Cardiac muscle cell (in vitro differentiated cells and primary cell): ENCODE measurements at regions not wholly inside any gene's neighbourhood (a gene's known extent, or its start where the extent isn't known, plus 50 kb on each side); places are given as distances from the start of the nearest gene placed in this dataset.

ENCODE experiments used
- DNase-seq, 2 donors: peaks; one replicate each; pipeline versions ENCODE4 v3.0.0 to v3.0.0-alpha.2; 2010 to 2017; ENCODE audit warnings: low read depth in 1 of 2, low spot score in 1 of 2
- H3K27ac ChIP-seq: fragments of 200-600 bp; sonication (generic); 2 replicates; pipeline ENCODE4 v1.5.1; 2016
- H3K27me3 ChIP-seq: fragments of 200-600 bp; sonication (generic); 2 replicates; pipeline ENCODE4 v1.6.0; 2016; ENCODE audit warnings: control low read depth
- H3K36me3 ChIP-seq: fragments of 200-600 bp; sonication (generic); 2 replicates; pipeline ENCODE4 v1.5.1; 2016; ENCODE audit warnings: control low read depth
- H3K4me1 ChIP-seq: fragments of 200-600 bp; sonication (generic); 2 replicates; pipeline ENCODE4 v1.8.1; 2017; ENCODE audit warnings: low read depth, mild to moderate bottlenecking, mixed run types
- H3K4me3 ChIP-seq: fragments of 200-600 bp; sonication (generic); 2 replicates; pipeline ENCODE4 v1.5.1; 2016; ENCODE audit warnings: mild to moderate bottlenecking
- H3K9me3 ChIP-seq: fragments of 200-600 bp; sonication (generic); 2 replicates; pipeline ENCODE4 v1.5.1; 2017; ENCODE audit warnings: low read depth, mild to moderate bottlenecking, control low read depth
- CTCF ChIP-seq: IDR thresholded peaks from 2 replicates; pipeline ENCODE4 v1.5.1; 2012; ENCODE audit warnings: low read depth, mild to moderate bottlenecking, low read length

- Histone ChIP-seq H3K27ac (no peak overlapping the region), H3K4me1 (no peaks in the 10 kb centered on the region), H3K9me3 (no peaks in the 10 kb centered on the region), H3K27me3 (no peaks in the 10 kb centered on the region), H3K36me3 (no peaks in the 10 kb centered on the region), H3K4me3 (no peak overlapping the region)
- no peak for TF ChIP-seq CTCF
- no peak for DNase-seq
Observed at GRCh38 chr5:38772471-38772870, 73.3 kb upstream of the OSMR start.

GRCh38 chr5:38775218-38775840 is 70.5 kb upstream of the OSMR start:
- no peaks in the 10 kb centered on the region for H3K4me1 ChIP-seq

GRCh38 chr5:38776149-38776896 is 69.5 kb upstream of the OSMR start:
- no peaks in the 10 kb centered on the region for H3K4me1 ChIP-seq
- peak in 1 of 2 donors; percentile 72 for DNase-seq
- no peaks in the 10 kb centered on the region for H3K27me3 ChIP-seq
- no peak overlapping the region for H3K4me3 ChIP-seq
- TF ChIP-seq CTCF, result no peak
- no peaks in the 10 kb centered on the region for H3K9me3 ChIP-seq
- H3K36me3 ChIP-seq, result no peaks in the 10 kb centered on the region
- H3K27ac ChIP-seq, result no peak overlapping the region

More at GRCh38 chr5:38775218-38775840, 70.5 kb upstream of the OSMR start:
- Histone ChIP-seq H3K27me3 (no peaks in the 10 kb centered on the region), H3K4me3 (no peak overlapping the region), H3K36me3 (no peaks in the 10 kb centered on the region), H3K9me3 (no peaks in the 10 kb centered on the region), H3K27ac (no peak overlapping the region)
- no peak for DNase-seq
- TF ChIP-seq CTCF, result no peak

GRCh38 chr5:38777111-38777510 is 68.7 kb upstream of the OSMR start:
- no peak overlapping the region for H3K4me3 ChIP-seq
- no peaks in the 10 kb centered on the region for H3K27me3 ChIP-seq
- no peaks in the 10 kb centered on the region for H3K9me3 ChIP-seq
- TF ChIP-seq CTCF, result no peak
- no peaks in the 10 kb centered on the region for H3K36me3 ChIP-seq
- H3K27ac ChIP-seq, result no peak overlapping the region
- DNase-seq, result no peak
- no peaks in the 10 kb centered on the region for H3K4me1 ChIP-seq

GRCh38 chr5:38780316-38780715 is 65.5 kb upstream of the OSMR start:
- no peaks in the 10 kb centered on the region for H3K36me3 ChIP-seq
- no peaks in the 10 kb centered on the region for H3K9me3 ChIP-seq
- no peak overlapping the region for H3K27ac ChIP-seq
- no peaks in the 10 kb centered on the region for H3K27me3 ChIP-seq
- no peak for TF ChIP-seq CTCF
- H3K4me1 ChIP-seq, result no peaks in the 10 kb centered on the region
- DNase-seq, result no peak
- H3K4me3 ChIP-seq, result no peak overlapping the region
